DND-41 (cell line): ENCODE measurements at regions not wholly inside any gene's neighbourhood (a gene's known extent, or its start where the extent isn't known, plus 50 kb on each side); places are given as distances from the start of the nearest gene placed in this dataset.

Experiments
- EZH2 ChIP-seq: IDR thresholded peaks from 3 replicates; pipeline ENCODE4 v1.6.1; 2012; ENCODE audit warnings: borderline replicate concordance, low read depth, mild to moderate bottlenecking, moderate library complexity, low read length, inconsistent platforms; ENCODE audit not compliant: severe bottlenecking
- TF ChIP-seq, protein P1 (sequence below): IDR thresholded peaks from 2 replicates; pipeline ENCODE4 v1.5.1; 2012; ENCODE audit warnings: borderline replicate concordance, low read length, moderate library complexity, mild to moderate bottlenecking; ENCODE audit not compliant: poor library complexity, severe bottlenecking; ENCODE audit errors: extremely low read depth

DNA sequence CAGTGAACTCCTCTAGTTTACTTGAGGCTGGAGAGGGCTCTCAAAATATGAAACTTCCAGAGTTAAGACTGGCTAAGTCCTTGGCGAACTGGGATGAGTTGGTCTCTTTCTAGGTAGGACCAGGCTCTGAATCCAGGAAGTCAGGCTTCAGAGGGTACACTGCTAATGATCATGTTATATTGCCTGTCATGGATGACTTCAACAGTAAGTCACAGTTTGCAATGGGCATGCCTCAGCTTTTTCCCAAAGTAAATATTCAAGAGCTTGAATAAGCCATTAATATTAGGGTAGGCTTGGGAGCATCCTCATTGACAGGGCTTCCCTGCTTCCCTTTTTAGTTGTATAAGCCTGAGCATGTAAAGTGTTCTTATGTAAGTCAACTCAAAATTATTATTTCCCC is 61.7 kb upstream of the PTHLH start:
- TF ChIP-seq, protein P1, sequence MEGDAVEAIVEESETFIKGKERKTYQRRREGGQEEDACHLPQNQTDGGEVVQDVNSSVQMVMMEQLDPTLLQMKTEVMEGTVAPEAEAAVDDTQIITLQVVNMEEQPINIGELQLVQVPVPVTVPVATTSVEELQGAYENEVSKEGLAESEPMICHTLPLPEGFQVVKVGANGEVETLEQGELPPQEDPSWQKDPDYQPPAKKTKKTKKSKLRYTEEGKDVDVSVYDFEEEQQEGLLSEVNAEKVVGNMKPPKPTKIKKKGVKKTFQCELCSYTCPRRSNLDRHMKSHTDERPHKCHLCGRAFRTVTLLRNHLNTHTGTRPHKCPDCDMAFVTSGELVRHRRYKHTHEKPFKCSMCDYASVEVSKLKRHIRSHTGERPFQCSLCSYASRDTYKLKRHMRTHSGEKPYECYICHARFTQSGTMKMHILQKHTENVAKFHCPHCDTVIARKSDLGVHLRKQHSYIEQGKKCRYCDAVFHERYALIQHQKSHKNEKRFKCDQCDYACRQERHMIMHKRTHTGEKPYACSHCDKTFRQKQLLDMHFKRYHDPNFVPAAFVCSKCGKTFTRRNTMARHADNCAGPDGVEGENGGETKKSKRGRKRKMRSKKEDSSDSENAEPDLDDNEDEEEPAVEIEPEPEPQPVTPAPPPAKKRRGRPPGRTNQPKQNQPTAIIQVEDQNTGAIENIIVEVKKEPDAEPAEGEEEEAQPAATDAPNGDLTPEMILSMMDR = no peak
- TF ChIP-seq EZH2 = no peak
